NCI-H1092 (cell line): ENCODE measurements at regions not wholly inside any gene's neighbourhood (a gene's known extent, or its start where the extent isn't known, plus 50 kb on each side); places are given as distances from the start of the nearest gene placed in this dataset.

Source experiments
- DNase-seq: peaks from one replicate; lab custom pipeline; 2025; lab: John Stamatoyannopoulos, UW

DNA sequence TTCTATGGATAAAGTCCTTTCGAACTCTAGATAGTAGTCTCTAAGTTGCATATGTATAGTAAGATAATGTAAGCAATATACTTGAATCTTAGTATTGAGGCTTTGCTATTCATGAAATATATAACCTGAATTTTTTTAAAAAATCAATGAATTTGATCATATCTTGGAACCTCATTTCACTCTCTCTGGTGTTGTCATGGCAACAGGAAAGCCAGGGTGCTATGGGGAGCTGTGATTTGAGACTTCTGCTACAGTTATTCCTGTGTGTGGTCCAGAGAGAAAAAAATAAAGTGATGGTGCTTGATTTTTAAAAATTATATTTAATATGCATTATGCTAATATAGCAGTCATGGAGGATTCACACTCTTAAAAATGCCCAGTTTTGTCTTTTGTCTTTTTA lies 508.0 kb downstream of the SNAPC1 start:
- no peak for DNase-seq

DNA sequence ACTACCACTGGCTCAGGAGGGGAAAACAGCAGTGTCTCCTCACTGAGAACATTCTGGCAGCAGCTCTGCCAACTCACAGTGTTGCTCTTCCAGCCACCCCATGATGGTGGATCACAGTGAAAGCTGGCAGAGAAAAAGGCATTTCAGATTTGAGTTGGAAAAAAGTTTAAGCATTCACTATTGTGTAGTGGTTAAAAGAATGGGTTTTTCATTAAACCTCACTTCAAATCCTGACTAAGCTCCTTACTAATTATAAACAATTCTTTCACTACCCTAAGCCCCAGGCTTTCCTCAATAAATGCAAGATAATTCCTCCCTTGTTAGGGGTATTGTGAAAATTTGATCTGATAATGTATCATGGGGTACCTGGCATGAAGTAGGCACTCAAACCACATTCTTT lies 518.1 kb downstream of the SNAPC1 start:
- no peak for DNase-seq

DNA sequence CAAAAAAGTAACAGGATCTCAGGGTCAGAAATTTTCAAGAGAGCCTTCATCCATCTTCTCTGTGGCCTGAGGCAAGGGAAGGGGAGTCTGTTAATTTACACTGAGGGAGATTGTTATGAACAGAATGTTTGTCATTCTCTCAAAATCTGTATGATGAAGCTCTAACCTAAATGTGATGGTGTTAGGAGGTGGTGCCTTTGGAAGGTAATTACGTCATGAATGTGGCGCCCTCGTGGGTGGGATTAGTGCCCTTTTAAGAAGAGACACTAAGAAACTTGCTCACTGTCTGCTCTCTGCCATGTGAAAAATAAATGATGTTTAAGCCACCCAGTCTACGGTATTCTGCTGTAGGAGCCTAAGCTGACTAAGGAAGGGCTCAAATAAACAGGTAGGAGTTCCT lies 521.6 kb downstream of the SNAPC1 start:
- DNase-seq = no peak

DNA sequence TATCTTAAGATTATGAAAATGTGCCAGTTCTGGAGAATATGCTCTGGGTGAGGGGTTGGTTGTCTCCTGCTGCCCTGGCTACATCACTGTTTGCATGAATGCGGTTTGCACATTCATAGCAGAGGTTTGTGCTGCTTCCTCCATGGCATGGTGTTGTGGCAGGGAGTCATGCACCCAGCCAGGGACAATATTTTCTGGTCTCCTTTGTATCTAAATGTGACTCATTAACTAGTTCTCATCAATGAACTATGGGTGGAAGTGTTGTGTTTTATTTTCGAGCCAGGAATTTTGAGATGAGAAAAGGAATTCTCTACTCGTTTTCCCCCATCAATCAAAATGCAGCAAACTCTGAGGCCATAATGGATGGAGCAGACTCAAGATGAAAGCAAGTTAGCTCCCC lies 527.3 kb downstream of the SNAPC1 start:
- DNase-seq = no peak

DNA sequence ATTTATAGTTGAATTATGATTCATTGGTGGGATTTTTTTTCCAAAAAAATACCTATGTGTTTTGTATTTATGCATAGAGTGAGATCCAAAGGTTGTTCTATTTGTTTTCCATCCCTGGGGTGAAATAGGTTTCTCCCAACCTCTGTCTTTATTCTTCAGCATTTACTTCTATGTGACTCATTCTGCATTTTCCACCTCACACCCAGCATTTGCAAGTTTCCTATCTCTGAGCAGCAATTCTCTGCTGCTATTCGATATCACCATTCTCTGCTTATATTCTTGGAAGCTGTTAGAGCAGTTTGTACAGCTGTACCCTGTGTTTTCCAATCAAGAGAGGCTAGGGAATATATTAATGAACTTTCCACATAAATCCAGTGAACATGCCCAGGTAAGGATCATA lies 538.9 kb downstream of the SNAPC1 start:
- no peak for DNase-seq

DNA sequence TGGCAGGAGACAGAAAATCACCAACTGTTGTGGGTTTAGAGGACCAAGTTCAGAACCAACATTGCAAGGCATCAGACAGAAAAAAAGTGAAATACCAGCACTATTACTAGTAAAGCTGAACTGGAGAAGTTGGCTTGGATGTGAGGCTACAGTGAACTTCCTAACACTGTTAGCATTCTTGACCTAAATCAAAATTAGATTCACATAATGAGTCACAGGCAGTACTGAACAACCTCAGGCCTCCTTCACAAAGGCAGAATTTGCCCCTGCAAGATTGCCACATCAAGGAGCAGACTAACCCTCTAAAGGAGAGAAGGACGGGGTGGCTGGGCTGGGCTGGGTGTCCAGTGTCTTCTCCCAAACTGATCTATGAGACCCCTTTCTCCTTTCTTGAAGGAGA lies 539.7 kb downstream of the SNAPC1 start:
- no peak for DNase-seq

DNA sequence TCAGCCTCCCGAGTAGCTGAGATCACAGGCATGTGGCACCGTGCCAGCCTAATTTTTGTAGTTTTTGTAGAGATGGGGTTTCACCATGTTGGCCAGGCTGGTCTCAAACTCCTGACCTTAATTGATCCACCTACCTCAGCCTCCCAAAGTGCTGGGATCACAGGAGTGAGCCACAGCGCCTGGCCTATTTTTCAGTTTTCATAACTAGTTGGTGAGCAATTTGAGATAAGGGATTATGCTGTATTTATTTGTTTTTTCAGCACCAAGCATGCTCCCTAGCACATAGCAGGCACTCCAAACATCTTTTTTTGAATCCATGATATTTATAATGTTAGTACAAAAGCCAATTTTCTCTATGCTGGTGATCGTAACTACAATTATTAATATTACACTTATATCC lies 541.2 kb downstream of the SNAPC1 start:
- no peak for DNase-seq

DNA sequence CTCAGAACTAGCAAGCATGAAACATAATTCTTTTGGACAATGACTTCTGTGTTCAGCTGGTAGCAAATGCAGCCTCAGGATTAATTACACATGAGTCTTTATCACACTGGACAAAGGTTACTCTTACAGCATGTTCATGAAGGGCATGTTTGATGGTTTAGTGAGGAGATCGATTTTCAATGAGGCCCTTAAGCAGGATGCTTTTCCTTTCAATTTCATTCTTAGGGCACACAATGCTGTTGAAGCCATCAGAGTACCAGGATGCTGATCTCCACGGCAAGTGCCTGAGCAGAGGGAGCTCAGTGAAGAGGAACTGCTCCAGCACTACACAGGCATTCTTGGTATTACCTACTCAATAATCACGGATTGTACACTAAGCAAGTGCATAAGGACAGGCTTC lies 542.0 kb downstream of the SNAPC1 start:
- DNase-seq = no peak

DNA sequence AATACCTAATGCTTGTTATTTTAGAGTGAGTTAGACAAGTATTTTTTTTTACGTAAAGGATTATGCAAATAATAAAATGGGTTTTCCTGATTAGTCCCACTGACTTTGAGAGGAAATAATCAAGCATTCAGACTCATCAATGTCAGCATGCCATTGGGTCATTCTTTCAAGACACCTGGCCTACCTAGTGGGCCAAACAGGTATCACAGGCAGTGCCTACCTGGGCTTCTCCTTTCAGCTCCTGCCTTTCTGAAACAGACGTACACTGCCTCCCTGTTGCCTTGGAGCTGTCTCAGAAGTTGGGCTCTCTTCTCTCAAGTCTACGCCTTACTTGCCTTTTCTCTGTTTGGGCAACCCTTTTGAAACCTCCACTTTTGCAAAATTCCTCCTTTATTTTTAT lies 545.6 kb downstream of the SNAPC1 start:
- DNase-seq = no peak

DNA sequence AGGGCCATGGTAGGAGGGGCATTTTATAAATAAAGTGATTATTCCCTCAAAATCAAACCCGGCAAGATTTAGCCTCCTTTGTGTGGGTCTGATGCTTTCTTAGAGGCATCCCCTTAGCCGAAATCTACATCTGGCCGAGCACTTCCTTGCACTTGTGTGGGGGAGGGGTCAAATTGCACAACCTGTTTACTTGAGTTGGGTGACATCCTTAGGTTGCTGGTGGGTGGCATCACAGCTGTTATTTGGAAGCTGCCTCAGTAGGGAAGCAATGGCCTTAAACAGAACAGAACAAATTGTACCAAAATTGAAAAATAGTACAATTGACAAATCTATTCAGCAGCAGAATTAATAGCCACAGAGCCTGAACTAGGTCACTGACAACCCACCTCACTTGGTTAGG lies 546.1 kb downstream of the SNAPC1 start:
- no peak for DNase-seq

DNA sequence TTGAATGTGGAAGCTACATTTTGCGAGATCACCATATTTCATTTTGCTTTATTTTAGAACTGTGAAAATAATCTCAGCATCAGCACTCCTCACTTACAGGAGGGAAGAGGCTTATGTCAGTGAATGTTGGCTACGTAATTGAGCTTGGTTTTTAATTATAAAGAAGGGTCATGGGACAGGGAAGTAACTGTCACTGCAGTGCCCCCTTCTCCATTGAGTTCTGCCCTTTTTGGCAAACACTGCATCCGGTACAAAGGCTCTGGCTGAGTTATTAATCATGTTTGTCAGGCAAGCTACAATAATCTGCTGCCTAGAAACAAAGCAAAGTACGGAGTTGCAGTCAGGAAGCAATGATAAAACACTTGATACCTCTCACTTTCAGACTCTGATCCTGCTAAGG lies 546.7 kb downstream of the SNAPC1 start:
- no peak for DNase-seq

DNA sequence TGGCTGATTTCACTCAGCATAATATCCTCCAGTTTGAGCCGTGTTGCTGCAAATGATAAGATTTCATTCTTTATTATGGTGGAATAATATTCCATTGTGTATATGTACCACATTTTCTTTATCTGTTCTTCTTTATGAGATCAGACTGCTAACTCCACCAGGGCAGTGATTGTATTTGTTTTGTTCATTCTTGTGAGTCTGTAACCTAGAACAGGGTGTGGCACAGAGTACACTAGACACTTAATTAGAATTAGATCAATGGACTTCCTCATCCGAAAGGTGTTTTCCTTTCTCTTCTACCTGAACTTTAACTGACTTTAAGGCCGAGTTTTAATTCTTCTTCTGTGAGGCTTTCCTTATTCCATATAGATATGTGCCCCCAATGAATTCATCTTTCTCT lies 551.0 kb downstream of the SNAPC1 start:
- DNase-seq = no peak

DNA sequence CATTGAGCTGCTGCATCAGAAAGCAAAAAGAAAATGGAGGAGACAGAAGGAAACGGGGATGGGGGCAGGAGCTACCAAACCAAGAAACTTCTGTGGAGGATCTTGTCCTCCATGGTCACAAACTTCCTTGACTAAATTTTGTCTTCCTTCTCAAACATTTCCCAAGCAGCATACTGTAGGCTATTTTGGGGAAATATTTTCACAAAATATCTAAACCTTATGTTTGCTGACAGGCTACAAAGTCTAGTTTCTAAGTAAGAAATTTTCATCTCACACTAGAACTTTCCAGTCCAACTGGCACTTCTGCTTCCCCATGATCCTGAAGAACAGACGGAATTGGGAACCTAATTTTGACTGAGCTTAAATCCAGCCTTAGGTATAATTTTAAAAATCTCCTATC lies 552.0 kb downstream of the SNAPC1 start:
- DNase-seq = no peak

DNA sequence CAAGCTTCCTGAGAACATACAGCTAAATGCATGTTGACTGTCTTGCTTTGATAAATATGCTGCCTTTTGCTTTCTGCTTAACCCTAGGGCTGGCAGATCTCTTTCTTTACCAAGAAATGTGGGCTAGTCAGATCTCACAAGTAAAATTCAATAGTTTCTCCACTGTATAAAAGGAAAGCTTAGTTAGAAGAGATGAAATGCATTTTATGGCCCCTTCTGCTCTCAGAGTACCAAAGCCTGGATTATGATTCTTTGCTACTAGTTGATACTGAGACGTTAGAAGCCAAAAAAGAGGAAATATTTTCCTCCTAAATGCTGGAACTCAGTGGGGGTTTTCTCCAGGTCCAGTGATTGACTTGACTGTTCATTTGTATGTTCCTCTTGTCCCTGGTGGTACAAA lies 552.7 kb downstream of the SNAPC1 start:
- DNase-seq = no peak

DNA sequence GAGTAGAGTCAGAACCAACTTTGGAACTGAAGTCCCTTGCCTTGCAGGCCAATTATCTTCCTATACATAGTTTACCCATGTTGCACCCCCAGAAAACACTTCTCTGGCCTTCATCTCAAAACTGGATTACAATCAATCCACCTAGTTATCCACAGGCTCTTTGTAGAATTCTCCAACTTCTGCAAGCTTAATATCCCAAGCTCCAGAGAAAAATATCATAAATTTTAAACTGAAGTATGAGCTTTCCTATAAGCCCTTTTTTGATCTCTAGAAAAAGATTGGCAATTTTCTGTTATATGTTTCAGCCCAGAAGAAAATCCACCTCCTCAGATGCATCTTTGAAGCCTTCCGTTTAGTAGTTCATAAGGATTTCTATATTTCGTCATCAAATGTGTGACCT lies 553.4 kb downstream of the SNAPC1 start:
- DNase-seq = no peak

DNA sequence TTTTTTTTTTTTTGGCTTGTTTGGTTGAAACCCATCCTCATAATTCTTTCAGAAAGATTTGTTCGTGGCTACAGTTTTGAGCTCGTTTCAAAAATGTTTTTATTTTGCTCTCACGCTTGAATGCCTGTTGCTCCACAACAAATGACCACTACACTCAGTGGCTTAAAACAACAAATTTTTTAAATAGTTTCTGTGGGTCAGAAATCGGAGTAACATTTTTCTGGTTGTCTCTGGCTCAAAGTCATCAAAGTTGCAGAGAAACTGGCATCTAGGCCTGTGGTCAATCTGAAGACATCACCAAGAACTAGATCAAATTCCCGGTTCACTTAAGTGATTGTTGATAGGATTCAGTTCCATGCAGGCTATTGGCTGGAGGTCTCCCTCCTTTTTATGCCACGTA lies 560.0 kb downstream of the SNAPC1 start:
- no peak for DNase-seq

DNA sequence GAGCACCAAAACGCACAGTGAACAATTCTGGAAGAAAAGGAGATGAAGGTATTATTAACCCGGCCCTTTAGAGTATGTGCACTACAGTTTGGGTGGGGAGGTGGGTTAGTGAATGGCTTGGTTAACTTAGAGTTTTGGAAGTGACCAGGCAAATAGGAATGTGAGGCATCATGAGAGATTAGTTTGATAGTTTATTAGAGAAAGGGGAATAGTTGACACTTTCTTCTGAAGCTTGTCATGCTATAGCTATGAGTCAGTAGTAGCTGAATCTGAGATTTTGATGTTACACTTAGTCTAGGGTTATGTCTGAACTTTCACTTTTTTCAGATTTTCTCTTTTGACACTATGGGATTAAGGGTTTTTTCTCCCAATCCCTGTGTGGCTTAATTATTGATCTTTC lies 567.2 kb downstream of the SNAPC1 start:
- no peak for DNase-seq

DNA sequence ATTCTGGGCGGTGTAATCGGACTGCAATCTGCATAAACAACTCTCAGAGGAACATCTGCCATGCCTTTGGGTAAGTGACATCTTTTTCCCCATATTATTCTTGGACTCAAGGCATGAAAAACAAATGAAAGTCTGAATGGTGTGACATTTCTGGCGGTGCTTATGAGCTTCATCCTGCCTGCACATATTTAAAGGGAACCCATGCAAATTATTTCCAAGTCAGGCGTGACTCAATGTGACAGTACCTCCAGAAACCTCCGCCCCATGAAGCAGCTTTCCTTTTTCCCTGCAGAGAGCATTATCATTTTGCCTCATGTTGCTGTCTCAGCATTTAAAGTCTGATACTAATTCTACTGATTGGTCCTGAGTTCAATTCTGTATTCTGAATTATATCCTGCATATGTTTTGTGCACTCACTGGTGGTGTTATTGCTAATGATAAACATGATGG lies 585.4 kb downstream of the SNAPC1 start:
- no peak for DNase-seq

DNA sequence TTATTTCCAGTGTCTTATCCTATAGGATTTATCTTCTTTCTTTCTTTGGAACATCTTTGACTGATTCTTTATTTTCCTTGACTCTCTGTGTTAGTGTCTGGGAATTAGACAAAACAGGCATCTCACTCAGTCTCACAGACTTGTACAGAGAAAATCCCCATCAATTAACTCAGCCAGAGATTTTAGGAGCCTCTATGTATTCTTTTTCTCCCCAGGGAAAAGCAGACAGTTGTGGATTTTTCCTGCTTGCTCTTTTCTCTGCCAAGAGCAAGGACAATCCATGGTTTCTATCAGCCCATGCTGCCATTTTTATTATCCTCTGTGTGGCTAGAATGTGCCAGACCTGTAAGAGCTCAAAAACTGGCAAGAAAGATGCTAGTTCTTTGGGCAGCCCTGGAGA lies 595.1 kb downstream of the SNAPC1 start:
- DNase-seq = no peak

DNA sequence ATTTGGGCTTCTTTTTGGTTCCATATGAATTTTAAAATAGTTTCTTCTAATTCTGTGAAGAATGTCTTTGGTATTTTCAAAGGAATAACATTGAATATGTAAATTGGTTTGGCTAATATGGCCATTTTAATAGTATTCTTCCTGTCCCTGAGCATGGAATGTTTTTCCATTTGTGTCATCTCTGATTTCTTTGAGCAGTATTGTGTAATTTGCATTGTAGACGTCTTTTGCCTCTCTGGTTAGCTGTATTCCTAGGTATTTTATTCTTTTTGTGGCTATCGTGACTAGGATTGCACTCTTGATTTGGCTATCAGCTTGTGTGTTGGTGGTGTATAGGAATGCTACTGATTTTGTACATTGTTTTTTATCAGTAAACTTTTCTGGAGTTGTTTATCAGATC lies 601.9 kb downstream of the SNAPC1 start:
- DNase-seq = no peak

DNA sequence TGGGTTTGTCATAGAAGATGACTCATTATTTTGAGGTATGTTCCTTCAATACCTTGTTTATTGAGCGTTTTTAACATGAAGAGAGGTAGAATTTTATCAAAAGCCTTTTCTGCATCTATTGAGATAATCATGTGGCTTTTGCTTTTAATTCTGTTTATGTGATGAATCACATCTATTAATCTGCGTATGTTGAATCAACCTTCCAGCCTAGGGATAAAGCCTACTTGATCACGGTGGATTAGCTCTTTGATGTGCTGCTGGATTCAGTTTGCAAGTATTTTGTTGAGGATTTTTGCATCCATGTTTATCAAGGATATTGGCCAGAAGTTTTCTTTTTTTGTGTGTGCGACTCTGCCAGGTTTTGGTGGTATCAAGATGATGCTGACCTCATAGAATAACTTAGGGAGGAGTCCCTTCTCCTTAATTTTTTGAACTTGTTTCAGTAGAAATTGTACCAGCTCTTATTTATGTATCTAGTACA lies 602.6 kb downstream of the SNAPC1 start:
- DNase-seq = no peak

DNA sequence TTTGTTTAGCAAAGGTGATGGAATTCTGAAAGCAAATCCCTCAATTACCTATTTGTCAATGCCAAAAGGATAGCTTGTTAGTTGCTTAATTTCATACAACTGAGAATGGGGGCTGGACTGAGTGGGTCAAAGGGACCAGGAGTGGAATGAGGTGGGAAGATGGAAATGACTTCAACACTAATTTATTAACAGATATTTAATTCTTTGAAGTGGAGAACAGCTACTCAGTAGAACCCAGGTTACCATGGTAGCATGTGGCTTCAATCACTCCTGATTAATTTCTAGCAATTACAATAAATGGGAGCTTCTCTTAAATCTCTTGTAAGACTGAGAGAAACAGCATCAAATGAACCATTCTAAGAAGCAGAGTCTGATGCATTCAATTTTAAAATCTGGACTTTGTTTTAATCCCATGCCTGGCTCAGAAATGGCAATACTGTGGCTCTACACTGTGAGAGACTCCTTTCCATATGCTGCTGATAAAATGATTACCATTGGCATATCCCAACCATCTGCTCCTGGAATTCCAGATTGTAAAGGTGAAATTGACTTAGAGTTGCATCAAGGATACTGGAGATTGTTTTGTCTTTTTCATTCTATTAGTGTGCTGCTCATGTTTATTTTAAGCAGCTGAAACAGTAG lies 607.8 kb downstream of the SNAPC1 start:
- DNase-seq = no peak

DNA sequence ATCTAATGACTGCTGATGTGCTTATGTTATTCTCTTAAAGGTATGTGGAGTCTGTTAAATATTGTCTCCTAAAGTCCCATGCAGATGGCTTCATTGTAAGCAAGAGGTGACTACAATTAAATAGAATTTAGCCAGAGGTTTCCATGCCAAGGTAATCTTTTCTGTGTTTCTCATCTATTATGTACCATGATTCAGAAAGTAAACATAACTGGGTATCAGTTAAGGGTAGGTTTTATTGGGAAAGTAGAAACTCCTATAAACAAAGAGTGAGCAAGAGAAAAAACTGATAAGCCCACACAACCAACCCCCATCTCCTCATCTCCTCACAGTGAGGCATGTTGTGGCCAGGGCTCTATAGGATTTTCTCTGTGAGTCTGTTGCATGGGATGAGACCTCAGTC lies 611.7 kb downstream of the SNAPC1 start:
- no peak for DNase-seq

DNA sequence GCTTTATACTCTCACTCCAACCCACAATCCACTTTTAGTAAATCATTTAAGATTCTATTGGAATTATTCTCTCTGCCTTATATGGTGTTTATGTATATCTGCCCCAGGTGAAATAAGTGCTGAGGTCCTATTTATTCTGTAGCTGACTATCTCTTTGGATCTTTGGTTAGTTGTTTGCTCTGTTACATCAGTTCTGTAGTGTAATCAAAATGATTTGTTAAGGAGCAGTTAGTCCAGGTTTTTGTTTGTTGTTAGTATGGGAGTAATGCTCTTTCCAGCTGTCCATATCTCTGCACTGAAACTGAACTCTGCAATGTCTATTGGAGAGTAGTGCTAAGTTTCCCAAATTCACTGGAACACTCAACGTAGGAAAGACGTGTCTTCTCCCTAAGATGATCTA lies 615.8 kb downstream of the SNAPC1 start:
- DNase-seq = no peak
